GM19239 (cell line): ENCODE measurements at regions not wholly inside any gene's neighbourhood (a gene's known extent, or its start where the extent isn't known, plus 50 kb on each side); places are given as distances from the start of the nearest gene placed in this dataset.
"Not testable (repeated sequence)": the region's sequence is repeated elsewhere in the genome, so short reads cannot be mapped to it uniquely, and the experiment has no call there.

Experiments
- DNase-seq: peaks from one replicate; pipeline ENCODE4 v3.0.0; 2011; ENCODE audit warnings: low spot score; ENCODE audit not compliant: insufficient read length
- FAIRE-seq: peaks from 2 replicates; lab custom pipeline; 2011; peaks lifted over from hg19 to GRCh38; lab: Jason Lieb, UNC

DNA sequence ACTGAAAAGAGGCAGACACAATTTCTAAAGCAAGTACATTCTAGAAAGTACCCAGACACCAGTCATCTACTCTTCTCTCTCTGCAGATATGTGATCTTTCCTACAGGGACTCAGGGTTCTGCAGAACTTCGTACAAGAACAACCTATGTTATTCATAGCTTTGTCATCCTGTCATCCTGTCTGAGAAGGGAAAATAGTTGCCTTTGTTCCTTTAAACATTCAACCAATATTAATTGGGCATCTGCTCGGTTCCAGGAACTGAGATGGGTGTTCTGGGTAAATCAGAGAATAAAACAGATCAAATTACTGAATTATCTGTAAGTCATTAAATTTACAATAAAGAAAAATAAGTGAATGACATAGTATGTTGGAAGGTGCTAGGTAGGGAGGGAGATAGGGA is 504.9 kb downstream of the MATN1 start:
- no peak for FAIRE-seq
- no peak for DNase-seq

DNA sequence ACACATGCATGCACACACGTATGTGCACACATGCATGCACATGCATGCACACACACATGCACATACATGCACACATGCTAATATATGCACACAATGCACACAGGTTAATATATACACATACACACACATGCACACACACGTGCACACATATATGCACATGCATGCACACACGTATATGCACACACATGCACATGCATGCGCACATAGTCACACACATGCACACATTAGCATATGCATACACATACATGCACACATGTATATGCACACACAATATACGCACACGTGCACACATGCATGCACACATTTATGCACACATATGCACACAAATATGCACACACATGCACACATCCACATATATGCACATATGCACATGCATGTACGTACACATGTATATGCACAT is 506.8 kb downstream of the MATN1 start:
- no peak for DNase-seq
- no peak for FAIRE-seq

DNA sequence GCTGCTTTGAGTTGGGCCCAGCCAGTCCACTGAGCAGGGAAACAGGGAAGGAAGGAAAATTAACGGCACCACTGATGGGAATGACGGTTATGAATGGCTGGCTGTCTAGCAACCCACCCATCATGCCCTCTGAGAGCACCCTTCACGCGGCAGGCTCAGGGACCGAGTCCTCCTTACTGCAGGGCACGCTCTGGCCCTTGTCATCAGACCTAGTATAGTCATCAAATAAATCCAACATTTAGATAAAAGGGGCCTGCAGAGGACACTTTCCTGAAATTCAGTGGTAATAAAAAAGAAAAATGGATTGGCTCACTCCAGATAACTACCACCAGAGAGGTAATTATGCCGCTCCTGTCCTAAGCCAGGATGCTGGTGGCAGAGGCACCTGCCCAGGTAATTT is 509.4 kb downstream of the MATN1 start:
- FAIRE-seq (no peak), DNase-seq (no peak)

DNA sequence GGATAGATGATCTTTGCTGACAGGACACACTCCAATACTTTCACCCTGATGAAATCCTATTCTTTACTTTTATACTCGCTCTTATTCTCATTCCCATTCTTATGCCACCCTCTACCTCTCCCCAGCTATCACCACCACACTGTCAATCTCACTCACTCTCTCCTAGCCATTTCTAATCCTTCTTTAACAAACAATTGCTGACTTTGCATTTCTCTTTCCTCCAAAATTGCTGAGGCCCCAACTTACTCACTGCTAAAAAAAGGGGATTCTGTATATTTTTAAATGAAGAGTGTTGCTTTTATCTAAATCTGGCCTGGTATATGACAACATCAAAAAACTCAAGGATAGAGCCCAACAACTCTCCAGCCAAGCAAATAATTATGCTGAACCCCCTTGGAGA is 515.4 kb downstream of the MATN1 start:
- not testable (repeated sequence) for DNase-seq, FAIRE-seq

DNA sequence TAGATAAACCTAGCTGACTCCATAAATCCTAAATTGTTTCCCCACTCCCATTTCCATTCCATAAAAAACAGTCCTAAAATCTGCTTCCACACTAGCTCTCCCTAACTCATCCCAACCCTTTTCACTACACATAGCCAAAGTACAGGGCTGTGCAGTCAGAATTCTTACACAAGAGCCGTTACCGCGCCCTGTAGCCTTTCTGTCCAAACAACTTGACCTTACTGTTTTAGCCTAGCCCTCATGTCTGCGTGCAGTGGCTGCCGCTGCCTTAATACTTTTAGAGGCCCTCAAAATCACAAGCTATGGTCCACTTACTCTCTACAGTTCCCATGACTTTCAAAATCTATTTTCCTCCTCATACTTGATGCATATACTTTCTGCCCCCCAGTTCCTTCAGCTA is 516.8 kb downstream of the MATN1 start:
- not testable (repeated sequence) for DNase-seq, FAIRE-seq

DNA sequence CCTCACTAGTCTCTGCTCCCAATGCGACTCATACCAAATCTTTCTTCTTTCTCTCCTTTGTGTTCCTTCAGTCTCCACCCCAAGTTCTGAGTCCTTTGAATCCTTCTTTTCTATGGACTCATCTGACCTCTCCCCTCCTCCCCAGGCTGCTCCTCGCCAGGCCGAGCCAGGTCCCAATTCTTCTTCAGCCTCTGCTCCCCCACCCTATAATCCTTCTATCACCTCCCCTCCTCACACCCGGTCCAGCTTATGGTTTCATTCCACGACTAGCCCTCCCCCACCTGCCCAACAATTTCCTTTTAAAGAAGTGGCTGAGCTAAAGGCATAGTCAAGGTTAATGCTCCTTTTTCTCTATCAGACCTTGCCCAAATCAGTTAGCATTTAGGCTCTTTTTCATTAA is 518.5 kb downstream of the MATN1 start:
- FAIRE-seq: not testable (repeated sequence)

DNA sequence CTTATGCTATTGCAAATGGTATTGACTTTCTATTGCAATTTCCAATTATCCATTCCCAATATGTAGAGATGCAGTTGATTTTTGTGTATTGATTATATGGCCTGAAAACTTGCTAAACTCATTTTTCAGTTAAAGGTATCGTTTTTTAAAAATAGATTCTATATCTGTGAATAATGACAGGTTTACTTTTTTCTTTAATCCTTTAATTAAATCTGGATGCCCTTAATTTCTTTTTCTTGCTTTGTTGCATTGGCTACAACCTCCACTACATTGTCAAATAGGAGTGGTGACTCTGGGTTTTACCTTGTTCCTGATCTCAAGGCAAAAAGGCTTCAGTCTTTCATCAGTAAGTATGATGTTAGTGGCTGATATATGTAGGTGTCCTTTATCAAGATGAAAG is 522.4 kb downstream of the MATN1 start:
- DNase-seq: no peak
- no peak for FAIRE-seq

More for the DNA sequence above, 518.5 kb downstream of the MATN1 start:
- not testable (repeated sequence) for DNase-seq

DNA sequence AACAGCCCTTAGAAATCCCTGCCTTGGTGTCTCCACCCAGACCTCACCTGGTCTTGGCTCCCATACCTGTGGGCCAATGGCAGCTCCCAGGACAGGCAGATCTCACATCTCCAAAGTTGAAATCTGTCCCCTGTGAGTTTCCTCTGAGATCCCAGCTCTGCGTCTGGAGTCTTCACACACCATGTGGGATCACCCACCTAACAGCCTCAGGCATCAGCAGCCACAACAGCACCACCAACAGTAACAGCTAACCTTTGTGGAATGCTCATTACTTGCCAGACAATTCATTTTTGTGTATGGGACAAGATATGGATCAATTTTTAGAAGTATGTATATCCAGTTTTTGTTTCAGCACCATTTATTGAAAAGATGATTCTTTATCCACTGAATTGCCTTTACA is 523.2 kb downstream of the MATN1 start:
- FAIRE-seq: no peak
- no peak for DNase-seq

DNA sequence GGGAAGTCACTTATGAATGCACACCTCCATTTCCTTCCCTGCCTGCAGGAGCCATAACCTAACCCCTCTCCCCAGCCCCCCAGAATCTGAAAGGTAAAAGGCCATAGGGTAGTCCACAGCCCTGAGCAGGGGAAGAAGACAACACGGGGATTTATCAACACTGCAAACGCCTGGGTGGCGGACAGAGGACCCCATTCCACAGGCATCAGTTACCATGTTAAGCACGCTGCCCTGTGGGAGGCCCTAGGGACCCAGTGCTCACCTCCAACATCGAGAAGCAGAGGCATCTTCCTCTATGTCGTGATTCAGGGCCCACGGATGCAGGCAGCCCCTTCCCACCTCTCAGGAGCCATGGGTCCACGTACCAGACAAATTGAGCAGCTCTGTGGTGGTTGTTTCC is 523.8 kb downstream of the MATN1 start:
- DNase-seq: no peak
- no peak for FAIRE-seq

DNA sequence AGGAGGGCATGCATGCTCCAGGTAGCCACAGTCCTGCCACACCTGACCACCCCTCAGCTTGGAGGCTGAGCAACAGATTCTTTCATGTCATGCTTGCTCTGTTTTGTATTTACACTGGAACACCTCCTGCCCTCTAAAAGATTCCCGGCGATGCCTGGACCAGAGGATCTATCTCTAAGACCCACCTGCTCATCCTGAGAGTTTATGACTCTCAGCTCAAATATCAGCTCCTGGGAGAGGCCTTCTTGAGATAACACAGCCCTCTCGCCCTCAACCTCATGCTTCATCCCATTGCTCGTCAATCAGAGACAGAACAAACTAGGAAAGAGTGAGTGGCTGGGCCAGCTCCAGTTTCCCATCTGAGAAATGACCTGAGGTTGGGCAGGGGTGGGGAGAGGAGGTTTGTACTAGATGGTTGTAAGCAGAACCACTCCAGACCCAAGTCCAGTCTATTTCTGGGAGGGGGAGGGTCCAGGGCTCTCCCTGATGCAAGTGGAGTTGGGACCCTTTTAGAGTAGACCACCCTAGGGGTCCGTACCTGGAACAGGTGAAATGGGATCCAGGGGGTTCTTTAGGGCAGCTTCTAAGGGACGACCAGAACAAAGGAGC is 524.5 kb downstream of the MATN1 start:
- FAIRE-seq: no peak
- DNase-seq: no peak

DNA sequence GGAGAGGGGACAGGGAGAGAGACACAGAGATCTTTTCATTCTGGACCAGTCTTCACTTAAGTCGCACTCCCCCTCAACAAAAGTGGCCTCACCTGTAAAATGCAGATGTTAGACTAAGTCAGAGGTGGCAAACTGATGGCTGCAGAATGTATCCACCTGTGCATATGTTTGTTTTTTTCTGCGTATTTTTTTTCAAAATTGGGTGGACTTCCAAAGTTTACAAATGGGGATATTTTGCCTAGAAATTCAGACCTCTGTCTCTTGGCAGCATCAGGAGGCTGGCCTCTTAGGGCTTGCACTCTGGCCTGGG is 525.0 kb downstream of the MATN1 start:
- DNase-seq: no peak
- no peak for FAIRE-seq

DNA sequence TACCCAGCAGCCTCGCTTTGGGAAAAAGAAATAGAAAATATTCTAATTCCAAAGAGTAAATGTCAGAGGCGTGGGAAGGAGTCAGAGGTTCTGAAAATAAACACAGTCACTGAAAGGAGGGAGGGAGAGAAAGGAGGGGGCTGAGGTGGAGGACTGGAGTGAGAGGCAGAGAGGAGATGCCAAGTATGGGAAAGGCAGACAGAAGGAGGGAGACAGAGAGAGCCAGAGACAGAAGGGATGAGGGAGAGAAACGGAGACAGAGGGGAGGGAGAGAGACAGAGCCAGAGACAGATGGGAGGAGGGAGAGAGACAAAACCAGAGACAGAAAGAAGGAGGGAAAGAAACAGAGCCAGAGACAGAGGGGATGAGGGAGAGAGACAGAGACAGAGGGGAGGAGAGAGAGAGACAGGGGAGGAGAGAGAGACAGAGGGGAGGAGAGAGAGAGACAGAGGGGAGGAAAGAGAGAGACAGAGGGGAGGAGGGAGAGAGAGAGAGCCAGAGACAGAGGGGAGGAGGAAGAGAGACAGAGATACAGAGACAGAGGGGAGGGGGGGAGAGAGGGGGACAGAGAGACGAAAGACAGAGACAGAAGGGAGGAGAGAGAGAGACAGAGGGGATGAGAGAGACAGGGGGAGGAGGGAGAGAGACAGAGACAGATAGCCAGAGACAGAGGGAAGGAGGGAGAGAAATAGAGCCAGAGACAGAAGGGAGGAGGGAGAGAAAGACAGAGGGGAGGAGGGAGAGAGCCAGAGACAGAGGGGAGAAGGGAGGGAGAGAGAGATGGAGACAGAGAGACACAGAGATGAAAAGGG is 525.5 kb downstream of the MATN1 start:
- FAIRE-seq (no peak), DNase-seq (no peak)

DNA sequence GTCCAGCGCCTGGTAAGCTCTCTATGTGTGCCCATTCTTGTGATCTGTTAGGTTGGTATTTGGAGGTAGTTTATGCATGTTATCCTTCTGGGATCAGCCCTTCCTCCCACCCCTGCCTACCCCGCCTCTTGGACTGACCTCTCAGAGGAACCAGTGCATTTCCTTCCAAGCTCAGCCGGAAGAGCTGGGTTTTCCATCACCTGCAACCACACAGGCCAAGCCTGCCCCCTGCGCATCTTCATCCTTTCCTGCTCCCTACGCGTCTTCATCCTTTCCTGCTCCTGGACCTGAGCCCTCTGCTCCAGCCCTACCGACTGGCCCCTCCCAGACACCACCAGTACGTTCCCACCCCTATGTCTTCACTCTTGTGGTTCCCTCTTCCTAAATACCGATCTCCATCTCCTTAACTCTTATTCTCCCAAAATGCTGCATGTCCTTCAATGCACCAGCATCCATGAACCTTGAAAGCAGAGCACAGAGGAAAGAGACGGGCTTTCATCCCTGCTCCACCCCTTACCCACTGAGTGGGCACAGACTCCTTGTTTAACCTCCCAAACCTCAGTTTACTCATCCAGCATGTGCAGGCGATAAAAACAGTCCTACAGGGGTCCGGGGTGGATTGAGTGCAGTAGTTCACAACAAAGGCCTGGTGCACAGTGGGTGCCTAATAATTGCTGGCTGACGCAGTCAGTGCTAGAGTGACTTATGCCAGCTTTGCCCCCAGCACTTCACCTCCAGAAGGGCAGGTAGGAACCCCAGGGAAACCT is 526.3 kb downstream of the MATN1 start:
- FAIRE-seq: no peak
- DNase-seq: no peak

DNA sequence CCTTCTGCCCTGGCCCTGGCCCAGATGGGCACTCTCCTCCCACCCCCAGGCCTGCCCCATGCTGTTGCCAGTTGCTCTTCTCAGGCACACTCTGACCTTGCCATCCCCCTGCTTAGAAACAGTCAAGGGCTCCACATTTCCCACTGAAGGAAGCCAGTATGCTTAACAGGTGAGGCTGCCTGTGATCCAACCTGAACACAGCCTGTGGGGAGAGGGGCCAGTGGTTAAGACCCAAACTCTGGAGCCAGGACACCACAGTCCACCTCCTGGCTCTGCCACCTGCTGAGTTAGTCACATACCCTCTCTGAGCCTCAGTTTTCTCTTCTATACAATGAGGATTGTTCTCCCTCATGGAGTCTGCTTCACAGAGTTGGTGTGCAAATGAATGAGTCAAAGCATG is 526.9 kb downstream of the MATN1 start:
- DNase-seq (no peak), FAIRE-seq (no peak)

DNA sequence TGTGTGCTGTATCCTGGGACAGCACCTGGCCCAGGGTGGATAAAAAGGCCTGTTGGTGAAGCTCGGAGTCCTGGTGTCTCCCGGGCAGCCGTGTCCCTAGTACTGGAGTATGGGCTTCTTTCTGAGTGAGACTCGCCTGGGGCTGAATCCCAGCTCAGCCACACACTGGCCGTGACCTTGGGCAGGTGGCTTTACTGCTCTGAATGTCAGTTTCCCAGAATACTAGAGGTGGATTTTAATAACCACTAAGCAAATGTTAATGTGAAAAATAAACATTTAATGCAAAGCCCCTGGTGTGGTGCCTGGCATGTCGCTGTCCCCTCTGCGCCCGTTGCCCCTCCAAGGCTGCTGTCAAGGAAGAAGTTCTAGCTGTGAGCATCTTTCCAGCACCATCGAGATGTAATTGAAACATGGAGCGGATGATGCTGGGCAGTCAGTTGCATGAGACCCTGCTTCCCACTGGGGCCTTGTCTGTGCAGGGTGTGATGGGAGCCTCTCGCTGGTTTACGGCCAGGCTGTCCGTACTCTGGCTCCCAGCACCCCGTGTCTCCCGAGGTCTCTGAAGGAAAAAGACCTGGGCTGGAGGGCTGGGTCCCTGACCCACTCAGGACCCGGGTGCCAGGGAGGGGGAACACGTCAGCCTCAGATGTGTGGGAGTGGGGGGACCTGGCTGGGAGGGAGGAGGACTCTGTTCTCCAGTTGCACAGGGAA is 527.8 kb downstream of the MATN1 start:
- no peak for FAIRE-seq
- no peak for DNase-seq

DNA sequence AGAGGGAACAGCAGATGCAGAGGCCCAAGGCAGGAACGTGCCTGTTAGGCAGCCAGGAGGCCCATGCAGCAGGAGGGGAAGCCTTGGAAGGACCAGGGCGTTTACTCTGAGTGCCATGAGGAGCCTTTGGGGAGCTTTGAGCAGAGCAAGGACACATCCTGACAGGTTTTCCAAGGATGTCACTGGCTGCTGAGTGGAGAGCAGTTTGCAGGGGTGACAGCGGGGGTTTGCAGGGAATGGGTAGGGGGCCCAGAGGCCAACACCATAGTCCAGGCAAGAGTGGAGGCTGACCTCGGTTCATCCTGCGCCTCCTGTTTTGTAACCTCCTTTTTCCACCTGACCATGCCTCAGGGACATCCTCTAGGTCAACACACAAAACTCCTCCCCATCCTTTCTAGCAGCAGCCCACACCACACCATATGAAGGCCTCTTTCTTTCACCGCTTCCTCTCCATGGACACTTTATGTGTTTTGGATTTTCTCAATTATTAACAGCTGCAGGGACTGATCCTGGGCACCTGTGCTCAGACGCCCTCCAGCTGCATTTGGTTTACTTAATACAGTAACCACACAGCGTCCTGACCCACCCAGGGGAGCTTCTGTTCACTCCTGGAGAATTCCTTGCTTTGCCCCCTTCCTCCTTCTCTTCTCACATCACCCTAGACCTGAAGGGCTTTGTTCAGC is 528.5 kb downstream of the MATN1 start:
- no peak for DNase-seq
- no peak for FAIRE-seq

DNA sequence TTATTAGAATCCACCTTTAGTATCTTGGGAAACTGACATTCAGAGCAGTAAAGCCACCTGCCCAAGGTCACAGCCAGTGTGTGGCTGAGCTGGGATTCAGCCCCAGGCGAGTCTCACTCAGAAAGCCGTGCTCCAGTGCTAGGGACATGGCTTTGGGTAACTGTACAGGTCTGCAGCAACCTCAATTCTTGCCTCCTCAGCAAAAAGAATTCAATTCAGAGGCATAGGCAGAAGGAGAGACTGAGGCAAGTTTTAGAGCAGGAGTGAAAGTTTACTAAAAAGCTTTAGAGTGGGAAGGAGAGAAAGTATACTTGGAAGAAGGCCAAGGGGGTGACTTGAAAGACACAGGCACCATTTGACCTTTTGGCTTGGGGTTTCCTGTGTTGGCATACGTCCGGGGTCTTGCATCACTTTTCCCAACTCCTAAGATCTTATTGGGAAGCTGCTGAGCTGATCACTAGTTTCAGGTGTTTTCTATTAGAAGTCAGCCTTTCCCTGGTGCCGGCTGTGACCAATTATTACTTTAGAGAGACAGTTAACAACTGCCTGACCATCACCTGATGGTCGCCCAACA is 529.3 kb downstream of the MATN1 start:
- FAIRE-seq: no peak
- no peak for DNase-seq

DNA sequence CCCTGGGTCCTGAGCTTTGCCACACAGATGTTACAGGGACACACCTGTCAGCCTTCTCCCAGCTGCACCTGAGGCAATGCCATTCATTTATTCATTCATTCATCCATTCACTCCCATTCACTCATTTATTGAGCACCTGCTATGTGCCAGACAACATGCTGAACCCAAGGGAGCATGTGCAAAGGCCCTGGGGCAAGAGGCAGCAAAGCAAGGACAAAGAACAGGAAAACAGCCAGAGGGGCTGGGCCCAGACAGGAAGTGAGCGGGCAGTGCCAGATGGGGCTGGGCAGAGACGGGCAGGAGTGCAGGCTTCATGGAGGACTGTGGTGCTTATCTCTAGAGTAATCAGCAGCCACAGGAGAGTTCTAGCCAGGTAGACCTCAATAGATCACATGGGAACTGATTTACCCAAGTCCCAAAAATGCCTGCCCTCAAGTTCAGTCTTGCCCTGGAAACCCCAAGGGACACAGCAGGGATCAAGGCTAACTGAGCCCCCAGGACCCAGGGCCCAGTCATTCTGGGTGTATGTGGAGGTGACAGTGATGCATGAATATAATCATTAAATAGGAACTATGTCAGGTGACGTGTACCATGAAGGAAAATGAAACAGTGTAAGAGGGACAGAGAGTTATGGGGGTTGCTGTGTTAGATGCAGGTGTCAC is 530.3 kb downstream of the MATN1 start:
- DNase-seq (no peak), FAIRE-seq (no peak)

DNA sequence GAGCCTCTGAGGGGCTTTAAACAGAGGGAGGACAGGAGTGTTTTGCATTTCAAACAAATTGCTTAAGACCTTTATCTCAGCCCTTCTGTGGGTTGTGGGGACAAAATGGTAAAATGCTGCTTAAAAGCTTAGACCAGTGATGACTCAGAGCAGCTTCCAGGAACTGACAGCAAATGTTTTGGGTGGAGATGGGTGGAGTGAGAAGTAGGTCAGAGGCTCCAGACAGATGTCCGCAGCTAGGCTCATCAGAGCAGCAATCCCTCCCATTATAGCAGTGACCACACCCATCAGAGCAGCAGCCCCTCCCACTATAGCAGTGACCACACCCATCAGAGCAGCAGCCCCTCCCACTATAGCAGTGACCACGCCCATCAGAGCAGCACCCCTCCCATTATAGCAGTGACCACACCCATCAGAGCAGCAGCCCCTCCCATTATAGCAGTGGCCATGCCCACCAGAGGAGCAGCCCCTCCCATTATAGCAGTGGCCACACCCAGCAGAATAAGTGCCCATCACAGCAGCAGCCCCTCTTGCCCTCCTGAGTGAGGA is 532.2 kb downstream of the MATN1 start:
- FAIRE-seq (no peak), DNase-seq (no peak)
